ENCODE measurements at regions not wholly inside any gene's neighbourhood (a gene's known extent, or its start where the extent isn't known, plus 50 kb on each side); places are given as distances from the start of the nearest gene placed in this dataset.

GRCh38 chr9:106697750-106698502 is 165.0 kb upstream of the ZNF462 start:
- Histone ChIP-seq H3K9me3 (no peaks in the 10 kb centered on the region), H3K27me3 (no peaks in the 10 kb centered on the region), H3K4me3 (peak overlapping the region in 1 of 4 donors; percentile 16), H3K36me3 (no peaks in the 10 kb centered on the region), H3K4me1 (no peaks in the 10 kb centered on the region), H3K27ac (peak overlapping the region; percentile 35 to 65 (median 63))
- in situ Hi-C loops (cut with MboI; ENCODE audit: low pct_ligation_motif_present in 1 of 4, low pct_unique_long_range_greater_than_20kb in 1 of 4, low sequenced_read_pairs in 3 of 4), result no loop called here
- WGBS, 2 donors (ENCODE audit: low coverage in 1 of 2), result 62 to 64% methylated on average over 7 to 16 of the region's 16 CpGs
- TF ChIP-seq CTCF (IDR thresholded peaks at IDR 0.05), result no peak
- peak in 2 of 3 donors; percentile 25 to 57 for TF ChIP-seq POLR2AphosphoS5 (IDR thresholded peaks at IDR 0.05)
- intact Hi-C loops (cut with DNase I; ENCODE audit: low total_unique reads), result no loop called here
- DNase-seq, result peak; percentile 39

- in situ Hi-C loops (cut with MboI; ENCODE audit: low pct_ligation_motif_present in 1 of 4, low pct_unique_long_range_greater_than_20kb in 1 of 4, low sequenced_read_pairs in 3 of 4) (no loop called here), intact Hi-C loops (cut with DNase I; ENCODE audit: low total_unique reads) (loop anchor here (5.0 to 10.0 kb wide), 2 partner anchors 164 to 1927 kb away; partner anchors contain the start of gene ZNF462)
- TF ChIP-seq CTCF (IDR thresholded peaks at IDR 0.05) (no peak), EP300 (IDR thresholded peaks at IDR 0.05; ENCODE audit: low read depth) (no peak), POLR2AphosphoS5 (IDR thresholded peaks at IDR 0.05) (no peak), POLR2A (IDR thresholded peaks at IDR 0.05) (no peak)
- Histone ChIP-seq H3K27ac (no peak overlapping the region), H3K4me1 (no peaks in the 10 kb centered on the region), H3K9me3 (no peaks in the 10 kb centered on the region), H3K36me3 (no peaks in the 10 kb centered on the region), H3K27me3 (no peaks in the 10 kb centered on the region), H3K4me3 (no peak overlapping the region)
- no peak for DNase-seq
Observed at GRCh38 chr9:106700676-106701075, 162.3 kb upstream of the ZNF462 start.

- no peaks in the 10 kb centered on the region for H3K27me3 ChIP-seq
- no peak for DNase-seq
- H3K4me1 ChIP-seq, result no peaks in the 10 kb centered on the region
- WGBS, 2 donors (ENCODE audit: low coverage in 1 of 2), result 100% methylated on average over 1 of the region's 1 CpG; no CpG with 5 or more reads in 1 of the 2 donors
- intact Hi-C loops (cut with DNase I; ENCODE audit: low total_unique reads), result loop anchor here (5.0 to 10.0 kb wide), 2 partner anchors 163 to 1926 kb away; partner anchors contain the start of gene ZNF462
- no peak overlapping the region for H3K27ac ChIP-seq
- H3K36me3 ChIP-seq, result no peaks in the 10 kb centered on the region
- H3K9me3 ChIP-seq, result no peaks in the 10 kb centered on the region
- no peak for TF ChIP-seq POLR2AphosphoS5 (IDR thresholded peaks at IDR 0.05)
- no peak for TF ChIP-seq CTCF (IDR thresholded peaks at IDR 0.05)
- no peak for TF ChIP-seq EP300 (IDR thresholded peaks at IDR 0.05; ENCODE audit: low read depth)
- TF ChIP-seq POLR2A (IDR thresholded peaks at IDR 0.05), result no peak
- no peak overlapping the region for H3K4me3 ChIP-seq
- in situ Hi-C loops (cut with MboI; ENCODE audit: low pct_ligation_motif_present in 1 of 4, low pct_unique_long_range_greater_than_20kb in 1 of 4, low sequenced_read_pairs in 3 of 4), result no loop called here
Observed at GRCh38 chr9:106701611-106702010, 161.4 kb upstream of the ZNF462 start.

GRCh38 chr9:106704056-106704615 is 158.8 kb upstream of the ZNF462 start:
- in situ Hi-C loops (cut with MboI; ENCODE audit: low pct_ligation_motif_present in 1 of 4, low pct_unique_long_range_greater_than_20kb in 1 of 4, low sequenced_read_pairs in 3 of 4) (no loop called here), intact Hi-C loops (cut with DNase I; ENCODE audit: low total_unique reads) (loop anchor here (5.0 to 10.0 kb wide), 2 partner anchors 161 to 1923 kb away; partner anchors contain the start of gene ZNF462)
- Histone ChIP-seq H3K36me3 (no peaks in the 10 kb centered on the region), H3K4me3 (no peak overlapping the region), H3K4me1 (peaks cover 0 to 8% (median 0%) of the 10 kb centered on the region in 4 donors), H3K27ac (no peak overlapping the region), H3K27me3 (no peaks in the 10 kb centered on the region), H3K9me3 (no peaks in the 10 kb centered on the region)
- TF ChIP-seq CTCF (IDR thresholded peaks at IDR 0.05), result no peak
- no peak for TF ChIP-seq EP300 (IDR thresholded peaks at IDR 0.05; ENCODE audit: low read depth)
- TF ChIP-seq POLR2AphosphoS5 (IDR thresholded peaks at IDR 0.05), result no peak
- TF ChIP-seq POLR2A (IDR thresholded peaks at IDR 0.05), result no peak
- 71 to 92% methylated on average over 2 to 5 of the region's 5 CpGs for WGBS, 2 donors (ENCODE audit: low coverage in 1 of 2)
- DNase-seq, result no peak
